RWPE2 (cell line): ENCODE measurements at regions not wholly inside any gene's neighbourhood (a gene's known extent, or its start where the extent isn't known, plus 50 kb on each side); places are given as distances from the start of the nearest gene placed in this dataset.

Experiments used
- ATAC-seq: fragments of 200-7000 bp; cut with Tn5 transposase; 3 replicates; pipeline ENCODE4 v1.9.1; 2021; ENCODE audit warnings: low read depth
- DNase-seq: peaks from one replicate; pipeline ENCODE4 v3.0.0-alpha.2; 2020; ENCODE audit warnings: low spot score
- H3K27ac ChIP-seq: fragments of 450-650 bp; 2 replicates; pipeline ENCODE4 v1.5.1; 2017; ENCODE audit warnings: mild to moderate bottlenecking; ENCODE audit not compliant: poor library complexity, severe bottlenecking
- H3K27me3 ChIP-seq: fragments of 250-450 bp; sonication (Bioruptor Pico); 2 replicates; pipeline ENCODE4 v1.5.1; 2021; ENCODE audit warnings: mild to moderate bottlenecking, moderate library complexity; ENCODE audit not compliant: insufficient read depth, poor library complexity, severe bottlenecking
- H3K36me3 ChIP-seq: fragments of 250-450 bp; sonication (Bioruptor Pico); 2 replicates; pipeline ENCODE4 v1.5.1; 2020; ENCODE audit warnings: low read depth, mild to moderate bottlenecking, moderate library complexity
- H3K4me1 ChIP-seq: fragments of 250-450 bp; sonication (Bioruptor Pico); 2 replicates; pipeline ENCODE4 v1.5.1; 2021; ENCODE audit warnings: mild to moderate bottlenecking, moderate library complexity; ENCODE audit not compliant: insufficient read depth, poor library complexity, severe bottlenecking
- H3K4me3 ChIP-seq: fragments of 250-450 bp; sonication (Bioruptor Pico); 2 replicates; pipeline ENCODE4 v1.5.1; 2021; ENCODE audit warnings: mild to moderate bottlenecking, moderate library complexity; ENCODE audit not compliant: severe bottlenecking
- H3K9me3 ChIP-seq: fragments of 250-450 bp; sonication (Bioruptor Pico); 2 replicates; pipeline ENCODE4 v1.5.1; 2021; ENCODE audit warnings: mild to moderate bottlenecking, moderate library complexity; ENCODE audit not compliant: severe bottlenecking
- TF ChIP-seq, protein P1 (sequence below): fragments of 450-650 bp; IDR thresholded peaks from one replicate; pipeline ENCODE4 v1.5.1; 2017; ENCODE audit warnings: mild to moderate bottlenecking, moderate library complexity; ENCODE audit not compliant: poor library complexity, severe bottlenecking

DNA sequence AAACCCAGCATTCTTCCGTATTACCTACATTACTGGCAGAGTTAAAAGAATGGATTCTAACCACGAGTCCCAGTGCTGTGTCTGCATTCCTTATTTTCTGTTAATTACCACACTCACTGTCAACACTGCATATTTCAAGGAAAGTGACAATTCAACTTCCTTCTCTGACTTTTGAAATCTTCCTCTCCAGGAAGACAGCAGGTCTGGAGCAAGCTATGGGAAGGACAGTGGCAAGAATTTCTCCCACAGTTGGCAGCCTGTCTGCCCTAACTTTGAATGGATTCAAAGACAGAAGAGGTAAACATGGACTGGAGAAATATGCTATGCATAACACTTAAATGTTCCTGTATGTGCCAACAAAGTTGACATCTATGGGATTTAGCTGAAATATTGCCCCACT, 700.5 kb upstream of the CHAC2 start:
- H3K27me3 ChIP-seq = no peaks in the 10 kb centered on the region
- ATAC-seq (no peak), DNase-seq (no peak)
- no peak overlapping the region for H3K27ac ChIP-seq
- H3K9me3 ChIP-seq = no peaks in the 10 kb centered on the region
- H3K4me3 ChIP-seq = no peak overlapping the region
- no peaks in the 10 kb centered on the region for H3K36me3 ChIP-seq
- TF ChIP-seq, protein P1, sequence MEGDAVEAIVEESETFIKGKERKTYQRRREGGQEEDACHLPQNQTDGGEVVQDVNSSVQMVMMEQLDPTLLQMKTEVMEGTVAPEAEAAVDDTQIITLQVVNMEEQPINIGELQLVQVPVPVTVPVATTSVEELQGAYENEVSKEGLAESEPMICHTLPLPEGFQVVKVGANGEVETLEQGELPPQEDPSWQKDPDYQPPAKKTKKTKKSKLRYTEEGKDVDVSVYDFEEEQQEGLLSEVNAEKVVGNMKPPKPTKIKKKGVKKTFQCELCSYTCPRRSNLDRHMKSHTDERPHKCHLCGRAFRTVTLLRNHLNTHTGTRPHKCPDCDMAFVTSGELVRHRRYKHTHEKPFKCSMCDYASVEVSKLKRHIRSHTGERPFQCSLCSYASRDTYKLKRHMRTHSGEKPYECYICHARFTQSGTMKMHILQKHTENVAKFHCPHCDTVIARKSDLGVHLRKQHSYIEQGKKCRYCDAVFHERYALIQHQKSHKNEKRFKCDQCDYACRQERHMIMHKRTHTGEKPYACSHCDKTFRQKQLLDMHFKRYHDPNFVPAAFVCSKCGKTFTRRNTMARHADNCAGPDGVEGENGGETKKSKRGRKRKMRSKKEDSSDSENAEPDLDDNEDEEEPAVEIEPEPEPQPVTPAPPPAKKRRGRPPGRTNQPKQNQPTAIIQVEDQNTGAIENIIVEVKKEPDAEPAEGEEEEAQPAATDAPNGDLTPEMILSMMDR = no peak
- H3K4me1 ChIP-seq = no peaks in the 10 kb centered on the region

DNA sequence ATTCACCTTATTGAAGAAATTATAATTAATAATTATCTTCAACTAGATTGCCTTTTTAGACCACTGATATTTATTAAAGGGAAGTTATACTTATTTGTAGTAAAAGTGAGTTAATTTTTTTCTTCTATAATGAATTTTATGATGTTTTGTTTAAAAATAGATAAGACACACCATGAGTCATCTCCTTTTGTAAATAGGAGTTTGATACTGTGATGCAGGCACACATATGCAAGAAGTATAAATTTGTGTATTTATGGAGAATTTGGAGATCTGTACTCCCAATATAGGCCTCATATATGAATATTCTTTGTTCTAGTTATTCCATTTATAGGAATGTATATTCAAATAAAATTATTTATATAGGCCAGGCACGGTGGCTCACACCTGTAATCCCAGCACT, 703.5 kb upstream of the CHAC2 start:
- Histone ChIP-seq H3K27ac (no peak overlapping the region), H3K36me3 (no peaks in the 10 kb centered on the region), H3K27me3 (no peaks in the 10 kb centered on the region), H3K9me3 (no peaks in the 10 kb centered on the region), H3K4me1 (no peaks in the 10 kb centered on the region), H3K4me3 (no peak overlapping the region)
- no peak for DNase-seq
- TF ChIP-seq, protein P1 = no peak
- ATAC-seq = no peak

DNA sequence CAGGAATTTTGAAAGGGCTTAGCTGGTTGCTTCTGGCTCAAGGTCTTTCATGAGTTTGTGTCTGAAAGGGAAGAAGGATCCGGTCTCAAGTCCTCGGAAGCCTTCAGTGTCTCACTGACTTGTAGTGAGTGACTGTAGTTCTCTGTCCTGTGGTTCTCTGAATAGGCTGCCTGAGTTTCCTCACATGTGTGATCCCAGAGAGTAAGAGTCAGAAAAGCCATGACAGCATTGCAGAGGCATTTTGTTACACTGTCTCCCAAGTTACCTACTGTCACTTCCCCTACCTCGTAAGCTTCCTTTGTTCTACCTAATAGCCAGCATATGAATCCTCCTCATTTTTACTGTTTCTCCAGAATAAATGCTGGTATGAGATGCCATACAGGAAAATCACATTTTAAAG, 709.1 kb upstream of the CHAC2 start:
- H3K27ac ChIP-seq = no peak overlapping the region
- no peaks in the 10 kb centered on the region for H3K4me1 ChIP-seq
- TF ChIP-seq, protein P1 = no peak
- H3K27me3 ChIP-seq = no peaks in the 10 kb centered on the region
- H3K4me3 ChIP-seq = no peak overlapping the region
- peak; percentile 85 for ATAC-seq
- no peaks in the 10 kb centered on the region for H3K36me3 ChIP-seq
- DNase-seq = no peak
- H3K9me3 ChIP-seq = no peaks in the 10 kb centered on the region

DNA sequence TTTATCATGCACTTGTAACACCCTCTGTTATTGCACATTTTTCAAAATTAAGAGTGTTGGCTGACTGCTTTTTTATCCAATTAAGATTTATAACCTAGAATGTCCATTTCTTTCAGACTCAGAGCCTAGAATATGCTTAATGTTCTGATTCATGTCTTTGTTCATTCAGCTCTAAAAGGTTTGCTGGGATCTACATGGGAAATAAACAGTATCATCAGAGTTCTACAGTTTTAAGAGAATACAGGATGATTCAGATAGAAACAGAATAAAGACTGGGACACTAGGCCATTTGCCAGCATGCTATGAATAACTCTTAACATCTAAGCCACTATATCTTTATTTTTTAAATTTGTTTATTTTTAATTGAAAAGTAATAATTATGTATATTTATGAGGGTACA, 713.7 kb upstream of the CHAC2 start:
- Histone ChIP-seq H3K9me3 (no peaks in the 10 kb centered on the region), H3K27ac (no peak overlapping the region), H3K36me3 (no peaks in the 10 kb centered on the region), H3K4me3 (no peak overlapping the region), H3K27me3 (no peaks in the 10 kb centered on the region), H3K4me1 (peaks cover 3% of the 10 kb centered on the region)
- DNase-seq (no peak), ATAC-seq (no peak)
- TF ChIP-seq, protein P1 = no peak

DNA sequence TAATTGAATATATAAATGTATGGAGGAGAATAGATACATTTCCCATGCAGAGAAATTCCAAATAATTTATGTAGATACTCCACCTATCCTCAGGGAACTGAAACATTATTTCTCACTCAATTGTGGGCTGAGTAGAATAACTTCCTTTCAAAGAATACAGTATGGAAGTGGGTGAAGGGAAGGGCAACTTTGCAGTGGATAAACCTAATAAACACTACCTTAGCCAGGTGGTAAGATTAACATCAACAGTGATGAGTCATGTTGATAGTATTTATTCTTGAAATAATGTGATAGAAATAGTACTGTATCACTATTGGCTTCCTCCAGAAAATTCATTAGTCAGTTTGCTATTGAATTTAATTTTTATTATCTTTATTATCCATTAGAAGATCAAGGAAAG, 716.4 kb upstream of the CHAC2 start:
- H3K27me3 ChIP-seq = no peaks in the 10 kb centered on the region
- H3K4me3 ChIP-seq = no peak overlapping the region
- DNase-seq (no peak), ATAC-seq (peak; percentile 55; the same call in 2 of the 3 replicates)
- no peaks in the 10 kb centered on the region for H3K9me3 ChIP-seq
- peaks cover 3% of the 10 kb centered on the region for H3K4me1 ChIP-seq
- H3K36me3 ChIP-seq = no peaks in the 10 kb centered on the region
- TF ChIP-seq, protein P1 = no peak
- no peak overlapping the region for H3K27ac ChIP-seq
